GM10266 (cell line): ENCODE measurements at regions not wholly inside any gene's neighbourhood (a gene's known extent, or its start where the extent isn't known, plus 50 kb on each side); places are given as distances from the start of the nearest gene placed in this dataset.

Experiments
- DNase-seq: peaks from one replicate; pipeline ENCODE4 v3.0.0; 2012; ENCODE audit errors: extremely low spot score
- TF ChIP-seq, protein P1 (sequence below): IDR thresholded peaks from 2 replicates; pipeline ENCODE4 v1.5.1; 2012; ENCODE audit warnings: mild to moderate bottlenecking, low read depth; ENCODE audit not compliant: control insufficient read depth, insufficient read depth; ENCODE audit errors: missing control alignments

GRCh38 chr15:97545799-97546198 lies 414.7 kb upstream of the ARRDC4 start:
- DNase-seq = no peak

DNA sequence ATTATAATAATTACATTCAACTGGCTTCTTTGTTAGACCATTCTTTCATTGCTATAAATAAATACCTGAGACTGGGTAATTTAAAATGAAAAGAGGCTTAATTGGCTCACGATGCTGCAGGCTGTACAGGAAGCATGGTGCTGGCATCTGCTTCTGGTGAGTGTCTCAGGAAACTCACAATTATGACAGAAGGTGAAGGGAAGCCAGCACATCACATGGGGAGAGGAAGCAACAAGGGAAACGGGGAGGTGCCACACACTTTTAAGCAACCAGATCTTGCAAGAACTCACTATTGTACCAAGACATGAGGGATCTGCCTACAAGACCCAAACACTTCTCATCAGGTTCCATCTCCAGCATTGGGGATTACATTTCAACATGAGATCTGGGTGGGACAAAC lies 413.1 kb upstream of the ARRDC4 start:
- TF ChIP-seq, protein P1, sequence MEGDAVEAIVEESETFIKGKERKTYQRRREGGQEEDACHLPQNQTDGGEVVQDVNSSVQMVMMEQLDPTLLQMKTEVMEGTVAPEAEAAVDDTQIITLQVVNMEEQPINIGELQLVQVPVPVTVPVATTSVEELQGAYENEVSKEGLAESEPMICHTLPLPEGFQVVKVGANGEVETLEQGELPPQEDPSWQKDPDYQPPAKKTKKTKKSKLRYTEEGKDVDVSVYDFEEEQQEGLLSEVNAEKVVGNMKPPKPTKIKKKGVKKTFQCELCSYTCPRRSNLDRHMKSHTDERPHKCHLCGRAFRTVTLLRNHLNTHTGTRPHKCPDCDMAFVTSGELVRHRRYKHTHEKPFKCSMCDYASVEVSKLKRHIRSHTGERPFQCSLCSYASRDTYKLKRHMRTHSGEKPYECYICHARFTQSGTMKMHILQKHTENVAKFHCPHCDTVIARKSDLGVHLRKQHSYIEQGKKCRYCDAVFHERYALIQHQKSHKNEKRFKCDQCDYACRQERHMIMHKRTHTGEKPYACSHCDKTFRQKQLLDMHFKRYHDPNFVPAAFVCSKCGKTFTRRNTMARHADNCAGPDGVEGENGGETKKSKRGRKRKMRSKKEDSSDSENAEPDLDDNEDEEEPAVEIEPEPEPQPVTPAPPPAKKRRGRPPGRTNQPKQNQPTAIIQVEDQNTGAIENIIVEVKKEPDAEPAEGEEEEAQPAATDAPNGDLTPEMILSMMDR = no peak
- no peak for DNase-seq

More at GRCh38 chr15:97545799-97546198, 414.7 kb upstream of the ARRDC4 start:
- TF ChIP-seq, protein P1 = no peak

- no peak for DNase-seq
- TF ChIP-seq, protein P1 = no peak
Measured at GRCh38 chr15:97561529-97561928, 399.0 kb upstream of the ARRDC4 start.

- no peak for DNase-seq
- TF ChIP-seq, protein P1 = no peak
Measured at GRCh38 chr15:97563516-97563915, 397.0 kb upstream of the ARRDC4 start.

DNA sequence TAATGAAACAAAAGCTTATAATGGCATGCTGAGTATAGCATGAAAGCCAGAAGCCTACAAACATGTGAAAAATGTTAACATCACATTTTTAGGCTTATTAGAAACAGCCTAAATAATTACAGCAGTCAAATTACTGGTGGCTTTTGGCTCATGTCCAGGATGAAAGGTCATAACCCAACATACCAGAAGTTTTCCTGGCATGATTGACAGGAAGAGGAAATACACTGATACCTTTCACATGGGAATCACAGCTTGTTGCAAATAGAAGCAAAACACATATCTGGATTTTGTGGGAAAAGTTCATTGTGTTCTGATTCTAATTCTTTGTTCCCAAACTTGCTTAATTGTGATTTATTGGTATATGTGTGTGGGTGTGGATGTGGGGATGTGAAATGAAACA lies 393.5 kb upstream of the ARRDC4 start:
- no peak for DNase-seq
- TF ChIP-seq, protein P1 = no peak

- no peak for DNase-seq
- TF ChIP-seq, protein P1 = no peak
Measured at GRCh38 chr15:97567411-97567810, 393.1 kb upstream of the ARRDC4 start.

GRCh38 chr15:97576929-97577645 lies 383.4 kb upstream of the ARRDC4 start:
- no peak for DNase-seq
- TF ChIP-seq, protein P1 = no peak
